ENCODE measurements at regions not wholly inside any gene's neighbourhood (a gene's known extent, or its start where the extent isn't known, plus 50 kb on each side); places are given as distances from the start of the nearest gene placed in this dataset.

DNA sequence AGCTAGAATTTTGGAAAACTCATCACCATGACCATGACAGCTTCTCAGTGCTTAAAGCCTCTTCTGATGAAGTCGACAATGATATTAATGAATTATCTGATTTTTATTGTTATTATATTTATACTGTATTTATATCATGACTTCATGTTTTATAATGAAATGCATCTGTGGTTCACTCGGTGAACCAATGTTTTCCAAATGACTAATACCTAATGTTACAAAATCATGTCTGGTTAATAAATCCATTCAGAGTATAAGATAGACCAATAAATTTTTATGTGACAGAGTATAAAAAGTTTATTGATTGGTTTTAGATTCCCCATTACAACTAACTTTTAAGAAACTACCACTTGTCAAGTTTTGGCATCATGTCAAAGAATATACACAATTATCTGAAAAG is 416.5 kb downstream of the MLLT3 start:
- no peak for DNase-seq
- Histone ChIP-seq H3K4me1 (no peaks in the 10 kb centered on the region), H3K36me3 (no peaks in the 10 kb centered on the region), H3K4me3 (ENCODE audit: low read depth, low read length) (no peak overlapping the region), H3K9me3 (no peaks in the 10 kb centered on the region), H3K27me3 (no peaks in the 10 kb centered on the region; the same call in 1 of the 2 replicates)
- TF ChIP-seq, protein P1, sequence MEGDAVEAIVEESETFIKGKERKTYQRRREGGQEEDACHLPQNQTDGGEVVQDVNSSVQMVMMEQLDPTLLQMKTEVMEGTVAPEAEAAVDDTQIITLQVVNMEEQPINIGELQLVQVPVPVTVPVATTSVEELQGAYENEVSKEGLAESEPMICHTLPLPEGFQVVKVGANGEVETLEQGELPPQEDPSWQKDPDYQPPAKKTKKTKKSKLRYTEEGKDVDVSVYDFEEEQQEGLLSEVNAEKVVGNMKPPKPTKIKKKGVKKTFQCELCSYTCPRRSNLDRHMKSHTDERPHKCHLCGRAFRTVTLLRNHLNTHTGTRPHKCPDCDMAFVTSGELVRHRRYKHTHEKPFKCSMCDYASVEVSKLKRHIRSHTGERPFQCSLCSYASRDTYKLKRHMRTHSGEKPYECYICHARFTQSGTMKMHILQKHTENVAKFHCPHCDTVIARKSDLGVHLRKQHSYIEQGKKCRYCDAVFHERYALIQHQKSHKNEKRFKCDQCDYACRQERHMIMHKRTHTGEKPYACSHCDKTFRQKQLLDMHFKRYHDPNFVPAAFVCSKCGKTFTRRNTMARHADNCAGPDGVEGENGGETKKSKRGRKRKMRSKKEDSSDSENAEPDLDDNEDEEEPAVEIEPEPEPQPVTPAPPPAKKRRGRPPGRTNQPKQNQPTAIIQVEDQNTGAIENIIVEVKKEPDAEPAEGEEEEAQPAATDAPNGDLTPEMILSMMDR (IDR thresholded peaks at IDR 0.05; ENCODE audit: low read depth, low read length) = no peak

DNA sequence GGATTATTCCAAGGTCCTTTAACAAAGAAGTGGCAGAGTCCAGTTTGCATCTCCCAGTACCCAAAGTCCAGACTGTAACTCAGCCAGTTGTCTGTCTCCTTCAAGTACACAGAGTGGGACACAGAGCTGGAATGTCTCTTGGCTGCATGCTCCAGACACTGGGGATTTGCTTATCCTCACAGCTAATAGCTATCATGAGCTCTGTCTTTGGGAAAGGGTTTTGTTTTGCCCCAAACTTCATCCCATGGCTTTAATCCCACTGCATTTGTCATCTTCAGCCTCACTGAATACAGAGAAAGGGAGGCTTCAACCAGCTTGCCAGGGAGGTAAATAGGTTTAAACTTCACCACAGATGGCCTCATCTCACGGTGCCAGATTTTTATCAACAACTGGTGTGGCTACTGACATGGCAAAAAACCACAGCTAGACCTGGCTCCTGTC is 412.2 kb upstream of the SLC24A2 start:
- no peak overlapping the region for H3K4me3 ChIP-seq (ENCODE audit: low read depth, low read length)
- H3K36me3 ChIP-seq = no peaks in the 10 kb centered on the region
- TF ChIP-seq, protein P1 (IDR thresholded peaks at IDR 0.05; ENCODE audit: low read depth, low read length) = no peak
- no peak for DNase-seq
- H3K4me1 ChIP-seq = no peaks in the 10 kb centered on the region
- H3K27me3 ChIP-seq = no peaks in the 10 kb centered on the region; the same call in 1 of the 2 replicates
- H3K9me3 ChIP-seq = no peaks in the 10 kb centered on the region

DNA sequence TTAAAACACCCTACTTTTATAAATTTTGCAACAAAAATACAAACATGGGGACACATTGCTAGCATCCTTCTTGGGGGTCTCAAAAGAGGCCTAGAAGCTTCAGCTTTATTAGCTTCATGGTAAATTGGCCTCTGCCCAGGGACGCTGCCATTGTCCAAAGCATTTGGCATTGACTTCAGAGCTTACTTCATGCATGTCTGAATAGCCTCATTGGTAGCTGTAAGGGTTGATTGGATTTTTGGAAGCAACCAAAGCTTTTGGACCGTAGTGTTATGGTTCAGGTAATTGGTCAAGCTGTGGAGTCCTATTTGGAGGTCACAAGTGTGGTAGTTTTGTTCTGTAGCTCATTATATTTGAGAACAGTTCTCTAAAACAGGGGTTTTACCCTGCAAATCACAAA is 411.7 kb upstream of the SLC24A2 start:
- no peak for DNase-seq
- TF ChIP-seq, protein P1 (IDR thresholded peaks at IDR 0.05; ENCODE audit: low read depth, low read length) = no peak
- no peaks in the 10 kb centered on the region for H3K9me3 ChIP-seq
- no peaks in the 10 kb centered on the region; the same call in 1 of the 2 replicates for H3K27me3 ChIP-seq
- H3K4me1 ChIP-seq = no peaks in the 10 kb centered on the region
- no peak overlapping the region for H3K4me3 ChIP-seq (ENCODE audit: low read depth, low read length)
- H3K36me3 ChIP-seq = no peaks in the 10 kb centered on the region

DNA sequence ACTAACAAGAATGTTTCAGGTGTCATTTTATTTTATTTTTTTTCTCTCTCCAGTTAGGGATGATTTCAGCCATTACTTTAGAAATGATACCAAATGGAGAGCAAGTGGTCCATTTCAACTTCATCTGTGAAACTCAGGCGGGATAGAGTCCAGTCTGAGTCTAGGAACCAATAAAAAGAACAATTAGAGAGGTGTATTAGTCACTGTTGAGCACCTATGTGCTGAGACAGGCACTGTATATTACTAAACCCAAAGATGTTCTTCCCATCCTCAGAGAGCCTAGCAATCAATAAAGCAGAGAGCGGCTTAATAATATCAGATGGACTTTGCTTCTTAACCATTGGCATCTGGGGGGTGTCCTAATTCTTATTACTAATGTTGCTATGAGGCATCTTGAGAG is 410.3 kb upstream of the SLC24A2 start:
- H3K4me1 ChIP-seq = no peaks in the 10 kb centered on the region
- no peak for DNase-seq

DNA sequence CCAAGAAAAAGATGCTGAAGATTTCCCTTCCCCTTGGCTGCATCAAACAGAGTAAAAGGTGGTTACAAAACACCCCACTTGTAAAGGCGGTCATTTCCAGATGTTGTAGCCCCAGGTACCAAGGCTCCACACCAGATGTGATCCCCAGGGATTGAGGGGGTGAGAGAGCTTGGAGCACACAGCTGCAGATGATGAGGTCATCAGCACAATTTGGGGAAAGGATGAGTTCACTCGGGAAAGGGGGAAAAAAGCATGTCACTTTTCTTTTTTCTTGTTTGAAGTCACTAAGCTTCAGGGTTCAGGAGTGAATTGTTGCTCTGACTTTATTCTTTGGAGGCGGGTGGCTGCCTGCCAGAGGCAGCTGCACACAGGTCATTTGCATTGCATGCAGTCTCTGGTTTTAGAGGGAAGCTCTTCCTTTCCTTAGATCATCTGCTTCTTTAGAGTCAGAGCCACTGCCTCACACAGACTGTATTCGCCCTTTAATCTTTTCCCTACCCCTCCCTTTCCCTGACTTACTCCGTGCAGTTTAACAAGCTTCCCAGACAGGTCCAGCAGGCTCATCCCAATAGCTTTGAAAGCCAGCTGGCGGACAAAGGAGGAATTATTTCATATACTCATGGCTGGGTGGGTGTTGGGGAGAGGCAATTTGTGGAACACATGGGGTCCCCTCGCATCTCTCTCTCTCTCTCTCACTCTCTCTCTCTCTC is 409.3 kb upstream of the SLC24A2 start:
- Histone ChIP-seq H3K4me1 (no peaks in the 10 kb centered on the region), H3K4me3 (ENCODE audit: low read depth, low read length) (no peak overlapping the region), H3K36me3 (no peaks in the 10 kb centered on the region), H3K9me3 (no peaks in the 10 kb centered on the region), H3K27me3 (no peaks in the 10 kb centered on the region; the same call in 1 of the 2 replicates)
- TF ChIP-seq, protein P1 (IDR thresholded peaks at IDR 0.05; ENCODE audit: low read depth, low read length) = no peak
- no peak for DNase-seq

More for the DNA sequence above, 410.3 kb upstream of the SLC24A2 start:
- TF ChIP-seq, protein P1 (IDR thresholded peaks at IDR 0.05; ENCODE audit: low read depth, low read length) = no peak
- Histone ChIP-seq H3K4me3 (ENCODE audit: low read depth, low read length) (no peak overlapping the region), H3K9me3 (no peaks in the 10 kb centered on the region), H3K36me3 (no peaks in the 10 kb centered on the region), H3K27me3 (no peaks in the 10 kb centered on the region; the same call in 1 of the 2 replicates)

DNA sequence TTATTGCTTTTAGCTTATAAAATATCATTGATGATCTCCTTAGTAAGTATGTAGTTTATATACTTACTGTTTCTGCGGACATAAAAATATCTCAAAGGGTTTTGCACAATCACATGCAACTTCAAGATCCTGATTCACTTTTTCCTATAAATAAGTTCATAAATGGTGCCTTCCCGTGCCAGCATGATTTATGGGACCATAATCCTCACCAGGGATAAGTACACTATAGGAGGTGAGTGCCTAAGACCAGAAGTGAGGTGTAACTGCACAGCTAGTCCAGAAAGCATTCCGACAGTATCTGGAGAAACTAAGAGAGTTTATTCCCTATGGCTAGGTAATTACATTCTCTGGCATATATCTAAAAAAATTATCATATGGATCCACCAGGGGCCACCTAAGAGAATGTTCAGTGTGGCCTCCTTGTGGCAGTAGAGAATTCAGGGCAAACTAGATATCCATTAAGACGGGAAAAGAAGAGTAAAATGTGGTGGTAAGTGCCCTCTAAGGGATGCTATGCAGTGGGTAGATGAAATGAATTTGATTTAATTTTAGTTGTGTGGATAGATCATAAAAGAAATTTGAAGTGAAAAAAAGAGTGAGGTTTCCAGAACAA is 402.5 kb upstream of the SLC24A2 start:
- DNase-seq = no peak
- Histone ChIP-seq H3K27me3 (no peaks in the 10 kb centered on the region), H3K4me1 (no peaks in the 10 kb centered on the region)

More for the DNA sequence above, 402.5 kb upstream of the SLC24A2 start:
- H3K4me3 ChIP-seq (ENCODE audit: low read depth, low read length) = no peak overlapping the region
- H3K36me3 ChIP-seq = no peaks in the 10 kb centered on the region
- TF ChIP-seq, protein P1 (IDR thresholded peaks at IDR 0.05; ENCODE audit: low read depth, low read length) = no peak
- H3K9me3 ChIP-seq = no peaks in the 10 kb centered on the region

Data from BE2C (cell line).